GM12875 (cell line): ENCODE measurements at regions not wholly inside any gene's neighbourhood (a gene's known extent, or its start where the extent isn't known, plus 50 kb on each side); places are given as distances from the start of the nearest gene placed in this dataset.

Experiments used
- H3K4me3 ChIP-seq: one replicate; pipeline ENCODE4 v1.5.1; 2011; ENCODE audit warnings: low read depth, low read length, control low read depth
- TF ChIP-seq, protein P1 (sequence below): IDR thresholded peaks from 2 replicates; pipeline ENCODE4 v1.5.1; 2011; ENCODE audit warnings: low read depth, mild to moderate bottlenecking, control low read depth, inconsistent platforms, low read length, moderate library complexity, borderline replicate concordance; ENCODE audit not compliant: insufficient read depth

- H3K4me3 ChIP-seq: no peak overlapping the region
- TF ChIP-seq, protein P1, sequence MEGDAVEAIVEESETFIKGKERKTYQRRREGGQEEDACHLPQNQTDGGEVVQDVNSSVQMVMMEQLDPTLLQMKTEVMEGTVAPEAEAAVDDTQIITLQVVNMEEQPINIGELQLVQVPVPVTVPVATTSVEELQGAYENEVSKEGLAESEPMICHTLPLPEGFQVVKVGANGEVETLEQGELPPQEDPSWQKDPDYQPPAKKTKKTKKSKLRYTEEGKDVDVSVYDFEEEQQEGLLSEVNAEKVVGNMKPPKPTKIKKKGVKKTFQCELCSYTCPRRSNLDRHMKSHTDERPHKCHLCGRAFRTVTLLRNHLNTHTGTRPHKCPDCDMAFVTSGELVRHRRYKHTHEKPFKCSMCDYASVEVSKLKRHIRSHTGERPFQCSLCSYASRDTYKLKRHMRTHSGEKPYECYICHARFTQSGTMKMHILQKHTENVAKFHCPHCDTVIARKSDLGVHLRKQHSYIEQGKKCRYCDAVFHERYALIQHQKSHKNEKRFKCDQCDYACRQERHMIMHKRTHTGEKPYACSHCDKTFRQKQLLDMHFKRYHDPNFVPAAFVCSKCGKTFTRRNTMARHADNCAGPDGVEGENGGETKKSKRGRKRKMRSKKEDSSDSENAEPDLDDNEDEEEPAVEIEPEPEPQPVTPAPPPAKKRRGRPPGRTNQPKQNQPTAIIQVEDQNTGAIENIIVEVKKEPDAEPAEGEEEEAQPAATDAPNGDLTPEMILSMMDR: no peak
Observed at GRCh38 chr17:77543801-77544200, 403.0 kb downstream of the SEC14L1 start.

- H3K4me3 ChIP-seq: no peak overlapping the region
- TF ChIP-seq, protein P1: no peak
Observed at GRCh38 chr17:77544347-77545110, 403.8 kb downstream of the SEC14L1 start.

DNA sequence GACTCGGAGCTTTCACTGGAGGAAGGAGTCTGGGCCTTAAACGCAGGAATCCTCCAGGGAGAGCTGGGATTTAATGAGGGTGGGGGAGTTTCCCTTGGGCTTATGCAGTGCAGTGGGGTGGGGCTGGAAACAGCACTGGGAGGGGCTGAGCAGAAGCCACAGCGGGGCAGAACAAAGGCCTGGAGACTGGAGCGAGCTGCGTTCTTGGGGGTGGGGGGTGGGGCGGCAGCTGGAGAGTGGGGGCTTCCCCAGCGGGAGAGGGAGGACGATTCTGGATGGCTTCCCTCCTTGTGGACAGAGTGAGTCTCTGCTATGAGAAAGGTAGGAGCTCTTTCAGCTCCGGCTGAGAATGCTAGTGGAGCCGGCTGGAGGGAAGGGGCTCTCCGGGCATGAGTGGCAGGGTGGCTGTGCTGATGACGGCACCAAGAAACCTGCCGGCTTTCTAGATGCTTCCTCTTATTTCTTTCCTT lies 406.0 kb downstream of the SEC14L1 start:
- TF ChIP-seq, protein P1: no peak
- no peak overlapping the region for H3K4me3 ChIP-seq

DNA sequence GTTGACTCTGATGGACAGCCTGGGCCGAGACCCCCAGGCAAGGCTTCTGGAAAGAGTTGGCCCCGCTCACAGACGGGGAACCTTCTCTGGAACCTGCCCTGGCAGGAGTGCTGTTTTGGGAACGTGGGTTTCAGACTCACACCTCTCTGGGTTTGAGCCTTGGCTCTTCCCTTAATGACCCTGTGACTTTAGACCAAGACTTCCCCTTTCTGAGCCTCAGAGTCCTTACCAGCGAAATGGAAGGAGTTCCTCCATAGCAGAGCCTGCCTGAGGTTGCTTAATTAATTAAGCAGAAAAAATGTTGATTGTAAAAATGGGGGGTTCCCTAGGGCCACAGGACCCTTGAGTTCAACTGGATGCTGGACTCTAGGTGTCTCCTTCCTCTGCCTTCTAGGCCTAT lies 408.2 kb downstream of the SEC14L1 start:
- TF ChIP-seq, protein P1: no peak
- H3K4me3 ChIP-seq: no peak overlapping the region

DNA sequence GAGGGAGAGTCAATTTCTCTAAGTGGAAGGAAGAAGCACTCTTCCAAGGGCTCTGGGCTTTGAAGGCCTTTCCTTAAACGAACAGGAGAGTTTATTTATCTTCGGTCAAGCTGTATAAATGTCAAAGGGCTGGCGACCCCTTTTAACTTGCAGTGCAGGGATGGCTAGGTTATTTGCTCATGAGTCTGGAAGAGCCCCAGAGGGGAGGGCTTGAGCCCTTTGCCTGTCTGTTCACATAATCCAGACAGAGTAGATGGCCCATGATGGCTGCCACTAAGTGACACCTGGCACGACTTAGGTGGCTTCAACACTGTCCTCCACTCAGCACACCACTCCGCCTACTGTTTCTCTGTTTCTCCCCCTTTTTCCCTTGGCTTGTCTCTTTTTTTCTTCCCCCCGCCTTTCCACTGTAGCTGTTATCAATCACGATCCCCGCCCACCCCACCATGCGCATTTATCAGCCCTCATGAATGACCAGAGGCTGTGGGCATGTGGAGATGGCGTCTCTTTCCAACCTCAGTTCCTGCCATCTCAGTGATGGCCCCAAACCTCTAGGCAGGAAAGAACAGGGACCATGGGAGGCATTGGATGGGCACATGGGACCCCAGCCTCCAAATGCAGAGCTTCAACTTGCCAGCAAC lies 408.7 kb upstream of the TNRC6C start:
- TF ChIP-seq, protein P1: no peak
- no peak overlapping the region for H3K4me3 ChIP-seq

GRCh38 chr17:77553459-77554066 lies 404.9 kb upstream of the TNRC6C start:
- TF ChIP-seq, protein P1: no peak
- no peak overlapping the region for H3K4me3 ChIP-seq
